Stimulated activated naive CD8-positive, alpha-beta T cell treated with anti-CD3 and anti-CD28 coated beads, Interleukin-15, Interleukin-2, amounts not matched to agents 100 ng/mL and 50 ng/mL, for 24 hours (primary cell): ENCODE measurements at regions not wholly inside any gene's neighbourhood (a gene's known extent, or its start where the extent isn't known, plus 50 kb on each side); places are given as distances from the start of the nearest gene placed in this dataset.

Experiments used
- H3K27ac Mint-ChIP-seq: one replicate; pipeline ENCODE4 v1.8.0; 2021; ENCODE audit warnings: mild to moderate bottlenecking, mixed read lengths
- H3K27me3 Mint-ChIP-seq: one replicate; pipeline ENCODE4 v1.8.0; 2021; ENCODE audit warnings: mixed read lengths
- H3K36me3 Mint-ChIP-seq: one replicate; pipeline ENCODE4 v1.8.0; 2021; ENCODE audit warnings: low read depth, mixed read lengths
- H3K4me1 Mint-ChIP-seq: one replicate; pipeline ENCODE4 v1.8.0; 2021; ENCODE audit warnings: low read depth, mixed read lengths
- H3K4me3 Mint-ChIP-seq: one replicate; pipeline ENCODE4 v1.8.0; 2021; ENCODE audit warnings: mild to moderate bottlenecking, mixed read lengths
- H3K9me3 Mint-ChIP-seq: one replicate; pipeline ENCODE4 v1.8.0; 2021; ENCODE audit warnings: mixed read lengths

DNA sequence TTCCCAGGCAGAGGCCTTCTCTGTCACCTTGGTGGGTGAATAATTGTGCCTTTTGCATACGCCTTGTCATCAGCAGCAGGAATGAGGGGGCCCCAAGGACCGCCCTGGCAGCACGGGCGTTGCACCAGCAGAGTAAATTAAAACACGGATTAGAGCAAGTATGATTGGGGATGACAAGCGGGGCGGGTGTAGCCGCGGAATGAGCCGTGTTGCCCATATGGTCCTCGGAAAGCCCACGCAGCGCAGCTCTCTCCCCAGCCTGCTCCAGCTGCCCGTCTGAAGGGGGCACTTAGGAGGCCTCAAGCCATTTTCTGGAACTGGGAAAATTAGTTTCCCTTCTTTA, 299.4 kb upstream of the IRX3 start:
- Mint-ChIP-seq H3K27me3 (peaks cover 6% of the 10 kb centered on the region), H3K27ac (no peak overlapping the region), H3K4me1 (no peaks in the 10 kb centered on the region), H3K9me3 (peaks cover 4% of the 10 kb centered on the region), H3K4me3 (no peak overlapping the region), H3K36me3 (no peaks in the 10 kb centered on the region)

DNA sequence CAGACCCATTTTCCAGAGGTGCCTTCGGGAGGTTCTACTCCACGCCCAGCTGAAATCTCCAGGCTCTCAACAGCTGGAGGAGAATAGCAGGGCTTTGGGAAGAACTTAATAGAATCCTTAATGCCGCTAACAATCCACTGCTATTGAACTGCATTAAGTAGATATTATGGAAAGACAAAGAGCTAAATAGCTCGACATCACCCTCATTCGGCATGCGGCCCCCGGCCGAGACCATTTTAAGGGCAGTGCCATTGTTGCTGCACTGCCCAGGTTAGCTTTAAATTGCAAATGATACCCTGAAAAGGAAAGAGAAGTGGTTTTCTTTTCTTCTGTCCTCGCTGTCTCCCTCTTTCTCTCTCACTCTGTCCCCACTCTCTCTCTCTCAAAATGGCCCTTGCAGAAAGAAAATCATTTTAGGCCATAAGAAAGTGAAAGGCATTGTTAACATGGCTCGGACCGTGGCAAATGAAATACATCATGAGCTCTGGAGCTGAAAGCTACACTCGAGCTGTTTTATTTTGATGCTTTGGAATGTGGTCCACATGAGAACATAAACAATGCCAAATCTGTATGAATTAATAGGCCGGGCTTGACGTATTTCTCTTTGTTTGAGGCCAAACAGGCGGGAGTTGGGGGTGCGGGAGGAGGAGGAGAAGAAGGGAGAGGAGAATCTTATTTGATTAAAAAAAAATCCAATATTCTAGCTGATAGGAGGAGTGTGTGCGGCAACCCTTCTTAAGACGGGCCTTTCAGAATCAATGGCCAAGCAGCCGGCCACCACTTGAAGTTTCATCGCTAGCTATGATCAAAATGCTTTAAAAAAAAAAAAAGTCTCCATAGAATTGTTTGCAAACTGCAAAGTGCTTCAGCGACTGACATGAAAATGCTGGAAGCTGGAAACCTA, 298.8 kb upstream of the IRX3 start:
- Mint-ChIP-seq H3K4me3 (no peak overlapping the region), H3K27me3 (peaks cover 6% of the 10 kb centered on the region), H3K36me3 (no peaks in the 10 kb centered on the region), H3K4me1 (no peaks in the 10 kb centered on the region), H3K27ac (no peak overlapping the region), H3K9me3 (peaks cover 4% of the 10 kb centered on the region)

DNA sequence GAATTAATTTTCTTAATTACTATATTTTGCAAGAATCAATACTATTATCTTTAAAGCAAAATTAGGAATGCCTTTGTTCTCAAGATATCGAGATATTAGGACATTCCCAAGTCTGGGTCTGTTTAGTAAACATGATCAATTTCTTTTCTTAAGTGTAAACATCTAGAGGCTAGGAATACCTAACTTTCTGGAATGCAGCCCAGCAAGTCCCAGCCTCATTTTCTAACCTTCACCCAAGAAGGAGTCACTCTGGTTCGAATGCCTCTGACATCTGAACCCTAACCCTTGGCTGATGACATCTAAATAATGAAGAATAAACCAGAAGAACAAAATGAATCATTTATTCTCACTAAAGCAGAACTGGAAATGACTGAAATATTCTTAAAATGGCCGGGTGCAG, 297.5 kb upstream of the IRX3 start:
- Mint-ChIP-seq H3K4me1 (no peaks in the 10 kb centered on the region), H3K9me3 (peaks cover 1% of the 10 kb centered on the region), H3K4me3 (no peak overlapping the region), H3K36me3 (no peaks in the 10 kb centered on the region), H3K27ac (no peak overlapping the region), H3K27me3 (no peaks in the 10 kb centered on the region)

DNA sequence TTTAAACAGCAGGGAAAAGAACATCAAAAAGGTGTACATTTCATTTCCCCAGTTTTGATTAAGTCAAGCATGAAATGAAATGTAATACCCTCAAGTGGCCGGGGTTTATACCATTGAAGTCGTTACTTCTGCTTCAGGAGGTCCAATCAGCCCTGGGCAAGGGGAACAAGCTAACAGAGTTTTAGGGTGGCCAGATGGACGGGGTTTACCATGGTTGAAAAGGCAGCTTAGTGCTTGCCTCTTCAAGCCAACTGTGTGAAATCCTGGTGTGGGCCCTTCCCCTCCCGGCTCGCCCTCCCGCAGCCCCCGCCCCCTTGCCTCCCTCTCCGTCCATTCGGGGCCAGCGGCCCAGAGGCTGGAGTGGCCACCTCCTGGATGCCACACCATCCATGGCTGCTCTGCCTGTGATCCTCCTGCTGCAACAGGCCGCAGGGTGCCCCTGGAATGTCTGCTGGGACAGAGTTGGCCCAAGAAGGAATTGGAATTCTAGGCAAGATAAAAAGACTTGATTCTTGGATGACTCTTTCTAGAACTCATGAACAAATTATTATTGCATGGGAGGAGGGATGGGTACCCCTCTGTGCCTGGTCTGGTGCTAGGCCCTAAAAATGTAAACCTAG, 296.2 kb upstream of the IRX3 start:
- Mint-ChIP-seq H3K36me3 (no peaks in the 10 kb centered on the region), H3K9me3 (no peaks in the 10 kb centered on the region), H3K4me1 (no peaks in the 10 kb centered on the region), H3K4me3 (no peak overlapping the region), H3K27ac (no peak overlapping the region), H3K27me3 (peaks cover 11% of the 10 kb centered on the region)

DNA sequence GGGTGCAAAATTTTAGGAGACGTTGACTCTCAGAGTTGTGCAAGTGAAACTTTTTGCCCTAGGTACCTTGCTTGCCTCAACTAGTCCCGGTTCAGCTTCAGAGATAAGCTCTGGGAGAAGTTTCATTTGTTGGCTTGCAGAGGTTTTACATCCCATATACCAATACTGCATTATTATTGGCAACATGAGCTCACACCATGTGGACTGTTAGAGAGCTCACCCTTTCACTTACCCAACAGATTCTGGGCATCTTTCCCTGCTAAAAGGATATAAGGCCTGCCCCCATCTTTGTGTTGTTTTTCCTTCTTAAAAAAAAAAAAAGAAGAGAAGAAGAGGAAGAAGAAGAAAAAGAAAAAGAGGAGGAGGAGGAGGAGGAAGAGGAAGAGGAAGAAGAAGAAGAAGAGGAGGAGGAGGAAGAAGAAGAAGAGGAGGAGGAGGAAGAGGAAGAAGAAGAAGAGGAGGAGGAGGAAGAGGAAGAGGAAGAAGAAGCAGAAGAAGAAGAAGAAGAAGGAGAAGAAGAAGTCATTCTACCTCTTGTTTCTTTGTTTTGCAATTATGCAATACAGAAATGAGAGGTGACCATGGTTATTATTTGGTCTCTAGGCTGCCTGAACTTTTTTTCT, 292.6 kb upstream of the IRX3 start:
- Mint-ChIP-seq H3K27ac (no peak overlapping the region), H3K4me1 (no peaks in the 10 kb centered on the region), H3K4me3 (no peak overlapping the region), H3K27me3 (peaks cover 28% of the 10 kb centered on the region), H3K36me3 (no peaks in the 10 kb centered on the region), H3K9me3 (no peaks in the 10 kb centered on the region)

DNA sequence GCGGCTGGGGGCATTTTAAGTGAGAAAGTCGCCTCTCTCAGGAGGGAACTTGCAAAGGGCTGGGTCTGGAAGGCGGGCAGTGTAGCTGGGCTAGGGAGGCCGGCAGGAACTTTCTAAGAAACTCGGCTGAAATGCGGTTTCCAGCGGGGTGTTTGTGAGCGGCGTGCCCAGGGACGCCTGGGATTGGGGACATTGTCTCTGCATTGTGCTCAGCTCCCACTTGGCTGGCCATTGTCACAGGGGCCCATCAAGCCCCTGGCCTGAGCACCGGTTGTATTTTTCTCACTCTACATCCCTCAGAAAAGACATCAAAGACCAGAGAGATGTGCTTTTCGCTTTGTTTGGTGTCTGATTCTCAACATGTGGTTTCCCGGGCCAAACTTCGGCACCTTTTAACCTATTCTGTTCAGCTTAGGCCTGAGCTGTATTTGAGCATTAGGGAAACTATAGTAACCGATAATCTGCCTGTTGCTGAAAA, 291.1 kb upstream of the IRX3 start:
- Mint-ChIP-seq H3K36me3 (no peaks in the 10 kb centered on the region), H3K27ac (no peak overlapping the region), H3K9me3 (no peaks in the 10 kb centered on the region), H3K4me3 (no peak overlapping the region), H3K27me3 (peaks cover 28% of the 10 kb centered on the region), H3K4me1 (no peaks in the 10 kb centered on the region)

DNA sequence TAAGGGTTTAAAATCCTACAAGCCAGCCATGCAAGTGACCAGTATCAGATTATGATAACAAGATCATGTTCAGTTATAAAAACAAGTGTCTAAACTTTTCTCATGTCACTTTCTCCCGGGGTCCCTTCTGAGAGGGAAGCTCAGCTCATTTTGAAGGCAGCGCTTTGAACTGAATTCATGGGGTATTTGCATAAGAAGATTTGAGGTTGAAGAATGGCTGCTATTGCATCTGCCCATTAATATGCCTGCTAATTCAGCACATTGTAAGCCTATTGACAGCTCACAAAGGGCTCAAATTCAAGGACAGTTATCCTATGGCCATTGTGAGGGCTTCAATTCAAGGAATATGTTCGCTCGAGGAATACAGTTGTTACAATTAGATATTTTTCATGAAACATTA, 290.2 kb upstream of the IRX3 start:
- Mint-ChIP-seq H3K9me3 (no peaks in the 10 kb centered on the region), H3K4me1 (no peaks in the 10 kb centered on the region), H3K4me3 (no peak overlapping the region), H3K27ac (no peak overlapping the region), H3K27me3 (peaks cover 28% of the 10 kb centered on the region), H3K36me3 (no peaks in the 10 kb centered on the region)

DNA sequence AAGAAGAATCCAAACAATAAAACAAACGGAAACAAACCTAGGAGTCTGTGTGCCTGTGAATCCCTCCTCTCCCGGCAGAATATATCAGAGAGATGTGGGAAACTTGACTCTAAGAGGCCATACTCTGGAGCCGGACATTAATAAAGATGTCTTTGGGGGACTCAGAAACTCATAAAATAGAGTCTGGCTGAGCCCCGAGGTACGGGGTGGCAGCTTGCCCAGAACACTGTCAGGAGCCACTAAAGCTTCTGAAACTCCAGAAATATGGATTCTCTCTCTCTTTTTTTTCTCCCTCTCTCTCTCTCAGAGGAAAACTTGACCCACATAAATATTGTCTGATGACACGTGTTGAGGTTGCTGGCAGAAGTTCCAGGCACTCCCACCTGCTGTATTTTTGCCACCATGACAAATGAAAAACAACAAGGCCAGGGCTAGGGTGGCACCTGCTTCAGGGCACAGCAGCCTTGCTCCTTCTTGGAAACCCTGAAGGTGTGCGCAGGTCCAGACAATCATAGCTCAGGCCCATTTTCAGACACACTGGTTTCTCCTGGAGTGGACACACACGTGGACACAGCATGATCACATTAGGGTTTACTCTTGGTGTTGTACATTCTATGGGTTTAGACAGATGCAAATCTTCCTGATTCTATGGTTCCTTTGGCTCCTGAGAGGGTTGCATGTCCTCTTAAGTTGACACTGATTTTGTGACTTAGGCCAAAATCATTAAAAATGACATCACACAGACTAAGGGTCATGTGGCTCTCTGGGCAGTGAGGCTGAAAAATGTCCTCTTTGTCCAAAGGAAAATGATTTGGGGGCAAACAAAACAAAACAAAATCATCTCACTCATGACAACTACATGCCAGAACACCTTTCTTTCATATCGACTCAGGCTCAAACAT, 282.6 kb upstream of the IRX3 start:
- Mint-ChIP-seq H3K4me3 (no peak overlapping the region), H3K9me3 (no peaks in the 10 kb centered on the region), H3K4me1 (no peaks in the 10 kb centered on the region), H3K36me3 (no peaks in the 10 kb centered on the region), H3K27ac (no peak overlapping the region), H3K27me3 (no peaks in the 10 kb centered on the region)

DNA sequence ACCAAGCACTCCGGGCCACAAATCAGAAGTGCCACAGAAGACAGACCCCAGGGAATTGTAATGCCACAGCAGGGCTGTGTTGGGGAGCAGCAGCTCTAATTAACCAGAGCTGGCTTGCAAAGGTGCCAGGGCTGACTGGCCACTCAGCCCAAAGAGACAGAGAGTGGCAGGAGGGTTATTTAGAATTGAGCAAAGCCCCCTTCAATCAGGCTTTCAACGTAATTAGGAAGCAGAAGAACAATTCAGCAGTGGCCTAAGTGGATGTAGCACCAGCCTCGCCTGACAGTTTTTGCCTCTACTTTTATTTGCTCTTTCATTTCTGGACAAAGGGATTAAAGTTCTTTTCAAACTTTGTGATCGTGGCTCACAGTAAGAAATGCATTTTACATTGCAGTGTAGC, 278.3 kb upstream of the IRX3 start:
- Mint-ChIP-seq H3K9me3 (no peaks in the 10 kb centered on the region), H3K27me3 (no peaks in the 10 kb centered on the region), H3K36me3 (no peaks in the 10 kb centered on the region), H3K4me1 (no peaks in the 10 kb centered on the region), H3K27ac (no peak overlapping the region), H3K4me3 (no peak overlapping the region)

DNA sequence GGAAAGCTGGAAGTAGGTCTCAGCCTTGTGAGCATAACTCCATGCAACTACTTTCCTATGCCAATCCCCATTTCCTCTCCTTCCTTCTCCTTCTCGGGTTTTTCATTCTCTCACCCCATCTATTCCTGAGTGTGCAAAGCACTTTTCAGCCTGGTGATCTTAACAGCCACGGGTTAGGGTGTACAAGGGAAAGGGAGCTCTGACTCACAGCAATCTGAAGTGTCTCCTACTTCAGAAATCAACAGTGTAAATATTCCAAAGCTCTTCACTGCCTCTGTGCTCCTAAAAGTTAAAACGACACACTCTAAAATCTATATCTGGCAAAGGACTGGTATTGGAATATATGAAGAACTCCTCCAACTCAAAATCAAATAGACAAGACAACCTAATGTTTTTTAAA, 268.0 kb upstream of the IRX3 start:
- H3K36me3 Mint-ChIP-seq: no peaks in the 10 kb centered on the region
- H3K4me1 Mint-ChIP-seq: no peaks in the 10 kb centered on the region
- H3K27ac Mint-ChIP-seq: no peak overlapping the region
- no peaks in the 10 kb centered on the region for H3K27me3 Mint-ChIP-seq
- H3K9me3 Mint-ChIP-seq: peaks cover 8% of the 10 kb centered on the region
- no peak overlapping the region for H3K4me3 Mint-ChIP-seq

DNA sequence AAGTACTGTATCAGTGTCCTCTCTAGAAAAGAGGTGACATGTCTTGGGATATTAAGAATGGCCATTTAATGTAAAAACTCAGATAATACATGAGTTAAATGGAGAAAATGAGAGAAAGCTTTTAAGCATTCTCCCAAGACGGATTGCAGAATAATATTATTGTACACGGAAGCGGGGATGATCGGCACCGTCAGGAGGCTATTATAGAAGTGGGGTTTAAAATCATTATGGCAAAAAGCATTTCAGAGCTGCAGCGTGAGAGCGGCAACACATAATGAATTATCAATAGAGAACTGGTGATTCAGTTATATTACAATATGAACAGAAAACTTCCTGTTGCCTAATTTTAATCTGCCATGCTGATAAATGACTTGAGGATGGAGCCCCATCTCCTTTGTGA, 261.7 kb upstream of the IRX3 start:
- H3K27me3 Mint-ChIP-seq: no peaks in the 10 kb centered on the region
- peaks cover 3% of the 10 kb centered on the region for H3K9me3 Mint-ChIP-seq
- no peak overlapping the region for H3K4me3 Mint-ChIP-seq
- H3K36me3 Mint-ChIP-seq: no peaks in the 10 kb centered on the region
- no peak overlapping the region for H3K27ac Mint-ChIP-seq
- H3K4me1 Mint-ChIP-seq: no peaks in the 10 kb centered on the region

DNA sequence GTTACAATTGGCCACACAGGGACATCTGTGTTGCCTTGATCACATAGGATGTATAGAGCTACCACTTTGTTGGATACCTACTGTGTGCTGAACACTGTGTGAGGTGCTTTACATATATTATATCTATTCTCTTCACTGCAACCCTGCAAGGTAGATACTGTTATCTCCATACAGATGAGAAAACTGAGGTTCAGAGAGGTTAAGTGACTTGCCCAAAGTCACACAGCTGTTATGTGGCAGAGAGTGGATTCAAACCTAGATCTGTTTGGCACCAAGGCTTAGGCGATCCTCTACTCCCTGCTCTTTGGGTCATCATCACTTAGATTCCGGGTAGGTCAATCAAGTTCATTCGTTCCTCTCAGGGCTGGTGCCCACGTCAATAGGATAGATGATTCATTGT, 260.5 kb upstream of the IRX3 start:
- Mint-ChIP-seq H3K9me3 (peaks cover 1% of the 10 kb centered on the region), H3K27me3 (no peaks in the 10 kb centered on the region), H3K27ac (no peak overlapping the region), H3K4me3 (no peak overlapping the region), H3K36me3 (no peaks in the 10 kb centered on the region), H3K4me1 (no peaks in the 10 kb centered on the region)

DNA sequence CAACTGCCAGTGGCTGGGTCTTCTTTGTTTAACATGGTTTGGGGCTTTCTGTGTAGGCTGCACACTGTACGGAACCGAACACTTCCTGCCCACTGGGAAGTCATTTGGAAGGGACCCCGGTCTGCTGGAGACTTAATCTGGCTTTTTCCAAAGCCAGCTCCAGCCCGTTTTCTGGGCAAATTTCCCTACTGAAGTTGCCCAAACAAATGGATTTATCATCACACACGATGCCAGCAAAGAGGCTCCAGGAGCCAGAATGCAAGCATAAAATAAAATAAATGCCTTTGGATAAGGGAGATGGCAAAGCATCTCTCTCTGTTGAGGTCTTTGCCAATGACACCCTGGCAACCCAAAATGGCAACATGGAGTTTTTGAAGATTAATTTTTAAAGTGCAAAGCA, 259.9 kb upstream of the IRX3 start:
- H3K4me1 Mint-ChIP-seq: no peaks in the 10 kb centered on the region
- H3K36me3 Mint-ChIP-seq: no peaks in the 10 kb centered on the region
- no peaks in the 10 kb centered on the region for H3K9me3 Mint-ChIP-seq
- no peak overlapping the region for H3K4me3 Mint-ChIP-seq
- no peak overlapping the region for H3K27ac Mint-ChIP-seq
- H3K27me3 Mint-ChIP-seq: no peaks in the 10 kb centered on the region

DNA sequence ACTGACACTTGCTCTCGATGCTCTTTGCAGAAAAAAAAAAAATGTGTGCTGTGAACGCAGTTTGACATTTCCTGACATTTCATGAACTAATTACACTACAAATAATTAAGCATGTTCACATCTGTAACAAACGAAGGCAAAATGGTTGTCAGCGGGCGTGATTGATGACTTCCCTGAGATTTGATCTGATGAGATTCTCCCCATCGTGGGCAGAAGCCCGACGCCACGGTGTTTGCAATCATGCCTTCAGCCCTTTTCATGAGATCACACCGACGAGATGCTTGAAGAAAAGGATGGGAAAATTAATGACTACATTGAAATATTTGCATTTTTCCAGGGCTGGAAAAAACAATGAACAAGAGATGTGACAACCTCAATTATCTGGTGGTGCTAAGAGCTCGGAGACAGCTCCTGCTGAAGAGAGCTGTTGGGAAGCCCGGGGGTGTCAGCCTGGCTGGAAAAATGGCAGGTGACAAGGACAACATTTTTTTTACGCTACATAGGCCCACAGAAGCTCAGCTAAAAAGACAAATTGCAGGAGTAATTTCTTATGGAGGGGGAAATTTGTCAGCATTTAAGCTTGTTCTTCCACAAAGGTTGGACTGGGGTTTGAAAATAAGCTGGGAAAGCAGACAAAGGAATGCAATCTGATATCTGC, 259.4 kb upstream of the IRX3 start:
- H3K27me3 Mint-ChIP-seq: no peaks in the 10 kb centered on the region
- no peak overlapping the region for H3K4me3 Mint-ChIP-seq
- H3K27ac Mint-ChIP-seq: no peak overlapping the region
- no peaks in the 10 kb centered on the region for H3K4me1 Mint-ChIP-seq
- H3K9me3 Mint-ChIP-seq: no peaks in the 10 kb centered on the region
- H3K36me3 Mint-ChIP-seq: no peaks in the 10 kb centered on the region
